ENCODE measurements at regions not wholly inside any gene's neighbourhood (a gene's known extent, or its start where the extent isn't known, plus 50 kb on each side); places are given as distances from the start of the nearest gene placed in this dataset.

DNA sequence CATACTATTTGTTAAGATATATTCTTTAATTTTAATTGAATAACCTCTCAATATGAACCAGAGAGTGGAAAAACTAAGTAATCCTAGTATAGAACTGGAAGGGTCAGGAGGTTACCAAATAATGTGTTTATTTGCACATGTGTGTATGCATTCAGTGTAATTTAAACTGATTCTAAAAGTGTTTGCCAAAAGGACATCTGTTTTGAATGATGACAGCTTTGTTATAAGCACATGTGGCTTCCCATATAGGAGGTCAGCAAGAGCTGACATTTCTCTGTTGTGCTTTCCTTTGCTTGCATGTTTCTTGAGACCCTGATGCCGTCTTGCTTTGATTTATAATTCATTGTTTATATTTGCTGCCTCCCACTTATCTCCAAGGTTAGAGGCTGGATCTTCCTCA, 383.4 kb downstream of the BRINP1 start:
- no peak for TF ChIP-seq EZH2 (IDR thresholded peaks at IDR 0.05; ENCODE audit: borderline replicate concordance, low read length)
- TF ChIP-seq, protein P1, sequence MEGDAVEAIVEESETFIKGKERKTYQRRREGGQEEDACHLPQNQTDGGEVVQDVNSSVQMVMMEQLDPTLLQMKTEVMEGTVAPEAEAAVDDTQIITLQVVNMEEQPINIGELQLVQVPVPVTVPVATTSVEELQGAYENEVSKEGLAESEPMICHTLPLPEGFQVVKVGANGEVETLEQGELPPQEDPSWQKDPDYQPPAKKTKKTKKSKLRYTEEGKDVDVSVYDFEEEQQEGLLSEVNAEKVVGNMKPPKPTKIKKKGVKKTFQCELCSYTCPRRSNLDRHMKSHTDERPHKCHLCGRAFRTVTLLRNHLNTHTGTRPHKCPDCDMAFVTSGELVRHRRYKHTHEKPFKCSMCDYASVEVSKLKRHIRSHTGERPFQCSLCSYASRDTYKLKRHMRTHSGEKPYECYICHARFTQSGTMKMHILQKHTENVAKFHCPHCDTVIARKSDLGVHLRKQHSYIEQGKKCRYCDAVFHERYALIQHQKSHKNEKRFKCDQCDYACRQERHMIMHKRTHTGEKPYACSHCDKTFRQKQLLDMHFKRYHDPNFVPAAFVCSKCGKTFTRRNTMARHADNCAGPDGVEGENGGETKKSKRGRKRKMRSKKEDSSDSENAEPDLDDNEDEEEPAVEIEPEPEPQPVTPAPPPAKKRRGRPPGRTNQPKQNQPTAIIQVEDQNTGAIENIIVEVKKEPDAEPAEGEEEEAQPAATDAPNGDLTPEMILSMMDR (conservative IDR thresholded peaks at IDR 0.05 in 1 of 2, IDR thresholded peaks at IDR 0.05 in 1 of 2; ENCODE audit: extremely low read depth in 1 of 2, insufficient read depth in 1 of 2, low read depth in 1 of 2, low read length in 2 of 2): no peak
